HG02852 (cell line): ENCODE measurements at regions not wholly inside any gene's neighbourhood (a gene's known extent, or its start where the extent isn't known, plus 50 kb on each side); places are given as distances from the start of the nearest gene placed in this dataset.
"Not testable (repeated sequence)": the region's sequence is repeated elsewhere in the genome, so short reads cannot be mapped to it uniquely, and the experiment has no call there.

Source experiments
- ATAC-seq: cut with Tn5 transposase; IDR thresholded peaks from one replicate; pipeline ENCODE4 v1.9.1; 2021; ENCODE audit warnings: mild to moderate bottlenecking, moderate library complexity; ENCODE audit not compliant: unreplicated experiment

GRCh38 chr7:46945328-46945727, 636.6 kb downstream of the TNS3 start:
- no peak for ATAC-seq

GRCh38 chr7:46943996-46944395, 637.9 kb downstream of the TNS3 start:
- ATAC-seq: no peak

- ATAC-seq: no peak
Observed at GRCh38 chr7:46942574-46942973, 639.3 kb downstream of the TNS3 start.

GRCh38 chr7:46940178-46940577, 641.7 kb downstream of the TNS3 start:
- no peak for ATAC-seq

- no peak for ATAC-seq
Observed at GRCh38 chr7:46939558-46939957, 642.4 kb downstream of the TNS3 start.

GRCh38 chr7:46939089-46939488, 642.8 kb downstream of the TNS3 start:
- ATAC-seq: no peak

GRCh38 chr7:46937826-46938225, 644.1 kb downstream of the TNS3 start:
- ATAC-seq: no peak

- ATAC-seq: no peak
Observed at GRCh38 chr7:46934198-46934825, 647.6 kb downstream of the TNS3 start.

- ATAC-seq: no peak
Observed at GRCh38 chr7:46933596-46933995, 648.3 kb downstream of the TNS3 start.

- ATAC-seq: no peak
Observed at GRCh38 chr7:46932676-46933424, 649.1 kb downstream of the TNS3 start.

GRCh38 chr7:46932306-46932675, 649.6 kb downstream of the TNS3 start:
- no peak for ATAC-seq

- ATAC-seq: no peak
Observed at GRCh38 chr7:46930366-46930765, 651.5 kb downstream of the TNS3 start.

- ATAC-seq: no peak
Observed at GRCh38 chr7:46929359-46929758, 652.6 kb downstream of the TNS3 start.

GRCh38 chr7:46928719-46929118, 653.2 kb downstream of the TNS3 start:
- ATAC-seq: no peak

- no peak for ATAC-seq
Observed at GRCh38 chr7:46927131-46927810, 654.6 kb downstream of the TNS3 start.

- ATAC-seq: no peak
Observed at GRCh38 chr7:46916581-46916980, 665.3 kb downstream of the TNS3 start.

GRCh38 chr7:46912692-46913091, 669.2 kb downstream of the TNS3 start:
- no peak for ATAC-seq

- no peak for ATAC-seq
Observed at GRCh38 chr7:46909601-46910051, 672.3 kb downstream of the TNS3 start.

- ATAC-seq: no peak
Observed at GRCh38 chr7:46908770-46909169, 673.1 kb downstream of the TNS3 start.

- ATAC-seq: not testable (repeated sequence)
Observed at GRCh38 chr7:46904523-46904922, 677.4 kb downstream of the TNS3 start.

GRCh38 chr7:46902463-46902862, 679.4 kb downstream of the TNS3 start:
- ATAC-seq: no peak
